ENCODE measurements at regions not wholly inside any gene's neighbourhood (a gene's known extent, or its start where the extent isn't known, plus 50 kb on each side); places are given as distances from the start of the nearest gene placed in this dataset.

DNA sequence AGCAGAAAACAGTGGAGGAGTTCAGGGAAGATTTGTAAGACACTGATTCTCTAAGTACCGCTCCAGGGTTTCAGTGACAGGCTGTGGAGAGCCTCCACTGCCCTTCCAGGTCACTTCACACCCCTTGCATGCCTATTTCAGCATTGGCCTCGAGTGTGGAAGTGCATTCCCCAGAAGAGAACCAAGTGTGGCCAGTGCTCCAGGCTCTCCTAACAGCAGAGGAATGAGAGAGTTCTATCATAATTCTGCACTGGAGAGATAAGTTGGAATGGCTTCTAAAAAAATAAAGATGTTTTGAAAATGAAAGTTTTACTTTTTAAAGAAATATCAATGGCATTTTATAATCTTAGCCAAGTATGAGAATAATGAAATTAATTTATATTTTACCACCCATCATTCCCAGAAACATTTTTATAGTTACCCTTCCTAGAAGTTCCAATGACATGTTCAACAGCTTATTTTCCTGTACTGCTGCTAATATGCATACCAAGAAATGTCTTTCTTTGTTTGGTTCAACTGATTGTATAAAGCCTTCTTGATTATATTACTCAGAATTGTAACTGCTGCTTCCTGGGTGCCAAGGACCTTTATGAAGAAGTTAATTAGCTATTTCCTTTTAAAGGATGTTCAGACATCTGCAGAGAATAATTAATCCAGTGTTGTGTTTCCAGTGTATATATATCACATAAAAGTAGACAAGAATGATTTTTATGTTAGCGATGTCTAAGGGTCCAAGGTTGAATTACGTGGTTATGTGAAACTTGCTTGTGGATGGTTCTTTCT, 61.0 kb upstream of the SERPINE2 start:
- no peak for TF ChIP-seq POLR2A (IDR thresholded peaks at IDR 0.05; ENCODE audit: low read depth, low read length)
- TF ChIP-seq, protein P1, sequence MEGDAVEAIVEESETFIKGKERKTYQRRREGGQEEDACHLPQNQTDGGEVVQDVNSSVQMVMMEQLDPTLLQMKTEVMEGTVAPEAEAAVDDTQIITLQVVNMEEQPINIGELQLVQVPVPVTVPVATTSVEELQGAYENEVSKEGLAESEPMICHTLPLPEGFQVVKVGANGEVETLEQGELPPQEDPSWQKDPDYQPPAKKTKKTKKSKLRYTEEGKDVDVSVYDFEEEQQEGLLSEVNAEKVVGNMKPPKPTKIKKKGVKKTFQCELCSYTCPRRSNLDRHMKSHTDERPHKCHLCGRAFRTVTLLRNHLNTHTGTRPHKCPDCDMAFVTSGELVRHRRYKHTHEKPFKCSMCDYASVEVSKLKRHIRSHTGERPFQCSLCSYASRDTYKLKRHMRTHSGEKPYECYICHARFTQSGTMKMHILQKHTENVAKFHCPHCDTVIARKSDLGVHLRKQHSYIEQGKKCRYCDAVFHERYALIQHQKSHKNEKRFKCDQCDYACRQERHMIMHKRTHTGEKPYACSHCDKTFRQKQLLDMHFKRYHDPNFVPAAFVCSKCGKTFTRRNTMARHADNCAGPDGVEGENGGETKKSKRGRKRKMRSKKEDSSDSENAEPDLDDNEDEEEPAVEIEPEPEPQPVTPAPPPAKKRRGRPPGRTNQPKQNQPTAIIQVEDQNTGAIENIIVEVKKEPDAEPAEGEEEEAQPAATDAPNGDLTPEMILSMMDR (IDR thresholded peaks at IDR 0.05; ENCODE audit: extremely low read depth in 1 of 2, insufficient read depth in 1 of 2, low read depth in 1 of 2, low read length in 2 of 2): no peak
- TF ChIP-seq, protein P2, sequence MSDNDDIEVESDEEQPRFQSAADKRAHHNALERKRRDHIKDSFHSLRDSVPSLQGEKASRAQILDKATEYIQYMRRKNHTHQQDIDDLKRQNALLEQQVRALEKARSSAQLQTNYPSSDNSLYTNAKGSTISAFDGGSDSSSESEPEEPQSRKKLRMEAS (IDR thresholded peaks at IDR 0.05; ENCODE audit: insufficient read depth, insufficient read length): no peak

Measured in endothelial cell of umbilical vein (primary cell).